ENCODE measurements at regions not wholly inside any gene's neighbourhood (a gene's known extent, or its start where the extent isn't known, plus 50 kb on each side); places are given as distances from the start of the nearest gene placed in this dataset.

GRCh38 chr4:128591482-128591881 lies 218.0 kb upstream of the JADE1 start:
- Mint-ChIP-seq H3K27me3 (ENCODE audit: low read depth) (no peaks in the 10 kb centered on the region), H3K36me3 (ENCODE audit: low read depth) (peaks cover 9% of the 10 kb centered on the region), H3K4me1 (ENCODE audit: low read depth) (peaks cover 14% of the 10 kb centered on the region), H3K27ac (ENCODE audit: unreplicated experiment) (no peak overlapping the region), H3K4me3 (ENCODE audit: unreplicated experiment) (no peak overlapping the region), H3K9me3 (ENCODE audit: low read depth) (peaks cover 15% of the 10 kb centered on the region)
- no peak for DNase-seq (ENCODE audit: low spot score)
- TF ChIP-seq CTCF (IDR thresholded peaks at IDR 0.05), result no peak

DNA sequence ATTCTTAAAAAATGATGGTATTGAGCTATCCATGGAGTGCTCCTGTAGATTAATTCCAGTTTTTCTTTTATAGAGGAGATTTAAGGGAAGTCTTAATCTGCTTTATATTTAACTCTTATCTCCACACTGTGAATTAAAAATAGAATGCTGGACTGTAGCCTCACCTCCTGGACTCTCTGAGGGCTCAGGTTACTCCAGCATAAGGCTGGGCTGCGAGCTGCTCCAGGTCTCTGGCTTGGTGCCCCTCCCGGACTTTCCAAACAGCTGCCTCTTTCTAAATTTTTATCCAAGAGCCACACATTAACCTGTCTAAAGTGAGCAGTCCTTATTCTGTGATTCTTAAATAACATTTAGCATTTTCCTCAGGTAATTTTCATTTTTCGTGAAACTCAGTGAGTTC lies 218.7 kb upstream of the JADE1 start:
- Mint-ChIP-seq H3K27ac (ENCODE audit: unreplicated experiment) (no peak overlapping the region), H3K9me3 (ENCODE audit: low read depth) (peaks cover 12% of the 10 kb centered on the region), H3K27me3 (ENCODE audit: low read depth) (no peaks in the 10 kb centered on the region), H3K36me3 (ENCODE audit: low read depth) (peaks cover 8% of the 10 kb centered on the region), H3K4me3 (ENCODE audit: unreplicated experiment) (no peak overlapping the region), H3K4me1 (ENCODE audit: low read depth) (peaks cover 12% of the 10 kb centered on the region)
- TF ChIP-seq CTCF (IDR thresholded peaks at IDR 0.05), result peak; percentile 21
- no peak for DNase-seq (ENCODE audit: low spot score)

GRCh38 chr4:128590034-128590740 lies 219.3 kb upstream of the JADE1 start:
- no peaks in the 10 kb centered on the region for H3K27me3 Mint-ChIP-seq (ENCODE audit: low read depth)
- no peak for TF ChIP-seq CTCF (IDR thresholded peaks at IDR 0.05)
- H3K27ac Mint-ChIP-seq (ENCODE audit: unreplicated experiment), result no peak overlapping the region
- no peak overlapping the region for H3K4me3 Mint-ChIP-seq (ENCODE audit: unreplicated experiment)
- H3K9me3 Mint-ChIP-seq (ENCODE audit: low read depth), result peaks cover 12% of the 10 kb centered on the region
- DNase-seq (ENCODE audit: low spot score), result no peak
- H3K36me3 Mint-ChIP-seq (ENCODE audit: low read depth), result peaks cover 8% of the 10 kb centered on the region
- H3K4me1 Mint-ChIP-seq (ENCODE audit: low read depth), result peaks cover 12% of the 10 kb centered on the region

GRCh38 chr4:128589384-128589965 lies 220.0 kb upstream of the JADE1 start:
- Mint-ChIP-seq H3K4me1 (ENCODE audit: low read depth) (peaks cover 12% of the 10 kb centered on the region), H3K9me3 (ENCODE audit: low read depth) (peaks cover 9% of the 10 kb centered on the region), H3K27ac (ENCODE audit: unreplicated experiment) (no peak overlapping the region), H3K27me3 (ENCODE audit: low read depth) (no peaks in the 10 kb centered on the region), H3K4me3 (ENCODE audit: unreplicated experiment) (no peak overlapping the region), H3K36me3 (ENCODE audit: low read depth) (peaks cover 4% of the 10 kb centered on the region)
- no peak for DNase-seq (ENCODE audit: low spot score)
- no peak for TF ChIP-seq CTCF (IDR thresholded peaks at IDR 0.05)

GRCh38 chr4:128587382-128587781 lies 222.1 kb upstream of the JADE1 start:
- TF ChIP-seq CTCF (IDR thresholded peaks at IDR 0.05), result no peak
- Mint-ChIP-seq H3K4me3 (ENCODE audit: unreplicated experiment) (no peak overlapping the region), H3K36me3 (ENCODE audit: low read depth) (no peaks in the 10 kb centered on the region), H3K27me3 (ENCODE audit: low read depth) (no peaks in the 10 kb centered on the region), H3K27ac (ENCODE audit: unreplicated experiment) (no peak overlapping the region), H3K4me1 (ENCODE audit: low read depth) (peaks cover 12% of the 10 kb centered on the region), H3K9me3 (ENCODE audit: low read depth) (no peaks in the 10 kb centered on the region)
- DNase-seq (ENCODE audit: low spot score), result no peak
